ENCODE measurements at regions not wholly inside any gene's neighbourhood (a gene's known extent, or its start where the extent isn't known, plus 50 kb on each side); places are given as distances from the start of the nearest gene placed in this dataset.

DNA sequence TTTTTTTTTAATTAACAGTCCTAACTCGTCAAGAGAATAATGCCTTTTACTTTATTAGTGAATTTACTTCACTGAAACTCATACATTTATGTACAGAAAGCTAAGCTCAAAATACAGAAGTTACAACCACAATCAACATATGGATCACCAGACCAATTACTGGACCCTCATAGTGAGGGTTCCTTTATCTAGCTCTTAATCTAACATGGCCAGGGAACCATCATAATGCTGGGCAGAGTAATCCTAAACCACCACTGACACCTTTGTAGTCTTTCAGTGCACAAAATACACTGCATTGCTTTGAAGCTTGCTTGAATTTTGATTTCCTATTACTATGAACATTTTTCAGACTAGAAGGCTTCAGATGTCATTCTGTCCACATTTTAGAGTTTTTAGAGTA lies 1406.6 kb upstream of the PCDH9 start:
- 47 to 50% methylated on average over 1 of the region's 1 CpG for WGBS, 2 donors
- TF ChIP-seq POLR2A (IDR thresholded peaks at IDR 0.05) (no peak), EP300 (IDR thresholded peaks at IDR 0.05) (no peak), POLR2AphosphoS5 (IDR thresholded peaks at IDR 0.05) (no peak)
- TF ChIP-seq, protein P1, sequence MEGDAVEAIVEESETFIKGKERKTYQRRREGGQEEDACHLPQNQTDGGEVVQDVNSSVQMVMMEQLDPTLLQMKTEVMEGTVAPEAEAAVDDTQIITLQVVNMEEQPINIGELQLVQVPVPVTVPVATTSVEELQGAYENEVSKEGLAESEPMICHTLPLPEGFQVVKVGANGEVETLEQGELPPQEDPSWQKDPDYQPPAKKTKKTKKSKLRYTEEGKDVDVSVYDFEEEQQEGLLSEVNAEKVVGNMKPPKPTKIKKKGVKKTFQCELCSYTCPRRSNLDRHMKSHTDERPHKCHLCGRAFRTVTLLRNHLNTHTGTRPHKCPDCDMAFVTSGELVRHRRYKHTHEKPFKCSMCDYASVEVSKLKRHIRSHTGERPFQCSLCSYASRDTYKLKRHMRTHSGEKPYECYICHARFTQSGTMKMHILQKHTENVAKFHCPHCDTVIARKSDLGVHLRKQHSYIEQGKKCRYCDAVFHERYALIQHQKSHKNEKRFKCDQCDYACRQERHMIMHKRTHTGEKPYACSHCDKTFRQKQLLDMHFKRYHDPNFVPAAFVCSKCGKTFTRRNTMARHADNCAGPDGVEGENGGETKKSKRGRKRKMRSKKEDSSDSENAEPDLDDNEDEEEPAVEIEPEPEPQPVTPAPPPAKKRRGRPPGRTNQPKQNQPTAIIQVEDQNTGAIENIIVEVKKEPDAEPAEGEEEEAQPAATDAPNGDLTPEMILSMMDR (IDR thresholded peaks at IDR 0.05), result no peak
- Histone ChIP-seq H3K36me3 (no peaks in the 10 kb centered on the region), H3K27ac (no peak overlapping the region), H3K9me3 (no peaks in the 10 kb centered on the region), H3K27me3 (no peaks in the 10 kb centered on the region), H3K4me3 (no peak overlapping the region), H3K4me1 (no peaks in the 10 kb centered on the region)
- ATAC-seq (ENCODE audit: low FRiP score in 2 of 2) (no peak), DNase-seq (no peak)

DNA sequence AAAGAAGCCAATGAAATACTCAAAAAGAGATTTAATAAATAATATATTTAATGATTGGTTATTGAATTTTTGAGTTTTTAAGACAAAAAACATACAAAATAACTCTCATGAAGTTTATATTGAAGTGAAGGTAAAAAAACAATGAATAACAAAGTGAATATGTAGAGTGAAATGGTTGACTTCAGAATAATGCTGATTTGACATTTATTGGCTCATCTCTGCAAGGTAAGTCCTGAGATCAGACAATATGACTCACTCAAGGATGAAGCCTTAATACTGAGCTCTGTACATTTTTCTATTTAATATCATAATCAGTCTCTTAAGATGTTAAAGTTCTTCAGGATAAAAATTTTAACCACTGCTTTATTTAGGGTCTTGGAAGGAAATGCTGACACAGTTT lies 1398.9 kb upstream of the PCDH9 start:
- H3K27me3 ChIP-seq, result no peaks in the 10 kb centered on the region
- no peak overlapping the region for H3K4me3 ChIP-seq
- TF ChIP-seq, protein P1 (IDR thresholded peaks at IDR 0.05), result no peak
- no peaks in the 10 kb centered on the region for H3K9me3 ChIP-seq
- no peak overlapping the region for H3K27ac ChIP-seq
- H3K36me3 ChIP-seq, result no peaks in the 10 kb centered on the region
- DNase-seq (no peak), ATAC-seq (ENCODE audit: low FRiP score in 2 of 2) (no peak)
- no peaks in the 10 kb centered on the region for H3K4me1 ChIP-seq

DNA sequence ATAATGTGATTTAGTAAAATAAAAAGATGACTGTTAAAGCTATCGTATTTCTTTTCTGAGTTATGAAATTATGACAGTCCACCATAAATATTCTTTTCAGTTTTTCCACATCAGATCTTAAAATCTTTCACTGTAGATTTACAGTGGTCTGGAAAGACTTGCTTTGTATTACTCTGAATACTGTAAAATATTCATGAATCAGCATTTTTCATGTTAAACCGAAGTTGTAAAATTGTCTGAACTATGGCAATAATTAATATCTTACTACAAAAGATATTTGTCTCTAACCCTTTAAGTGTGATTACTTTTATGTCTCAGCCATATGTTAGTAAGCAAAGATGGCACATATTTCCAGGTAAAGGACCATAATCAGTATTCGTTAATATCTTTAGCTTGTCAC lies 1397.2 kb upstream of the PCDH9 start:
- H3K4me1 ChIP-seq, result no peaks in the 10 kb centered on the region
- no peak for DNase-seq
- TF ChIP-seq, protein P1 (IDR thresholded peaks at IDR 0.05), result no peak
- TF ChIP-seq POLR2A (IDR thresholded peaks at IDR 0.05) (no peak), POLR2AphosphoS5 (IDR thresholded peaks at IDR 0.05) (no peak), EP300 (IDR thresholded peaks at IDR 0.05) (no peak)
- H3K27ac ChIP-seq, result no peak overlapping the region
- H3K27me3 ChIP-seq, result no peaks in the 10 kb centered on the region
- no peak for ATAC-seq (ENCODE audit: low FRiP score in 2 of 2)
- H3K9me3 ChIP-seq, result no peaks in the 10 kb centered on the region
- no peaks in the 10 kb centered on the region for H3K36me3 ChIP-seq
- WGBS, 2 donors, result 72 to 75% methylated on average over 3 of the region's 3 CpGs
- H3K4me3 ChIP-seq, result no peak overlapping the region

DNA sequence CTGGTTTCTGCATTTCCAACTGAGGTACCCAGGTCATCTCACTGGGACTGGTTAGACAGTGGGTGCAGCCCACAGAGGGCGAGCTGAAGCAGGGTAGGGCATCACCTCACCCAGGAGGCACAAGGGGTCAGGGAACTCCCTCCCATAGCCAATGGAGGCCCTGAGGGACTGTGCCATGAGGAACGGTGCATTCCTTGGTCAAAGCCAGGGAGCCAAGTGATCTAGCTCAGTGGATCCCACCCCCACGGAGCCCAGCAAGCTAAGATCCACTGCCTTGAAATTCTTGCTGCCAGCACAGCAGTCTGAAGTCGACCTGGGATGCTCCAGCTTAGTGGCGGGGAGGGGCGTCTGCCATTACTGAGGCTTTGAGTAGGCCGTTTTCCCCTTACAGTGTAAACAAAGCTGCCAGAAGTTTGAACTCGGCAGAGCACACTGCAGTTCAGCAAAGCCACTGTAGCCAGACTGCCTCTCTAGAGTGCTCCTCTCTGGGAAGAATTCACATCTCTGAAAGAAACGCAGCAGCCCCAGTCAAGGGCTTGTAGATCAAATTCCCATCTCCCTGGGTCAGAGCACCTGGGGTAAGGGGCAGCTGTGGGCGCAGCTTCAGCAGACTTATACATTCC lies 1386.6 kb upstream of the PCDH9 start:
- DNase-seq (no peak), ATAC-seq (ENCODE audit: low FRiP score in 2 of 2) (no peak)
- no peaks in the 10 kb centered on the region for H3K36me3 ChIP-seq
- no peaks in the 10 kb centered on the region for H3K4me1 ChIP-seq
- peaks cover 0 to 7% (median 0%) of the 10 kb centered on the region in 4 donors for H3K9me3 ChIP-seq
- no peak for TF ChIP-seq POLR2AphosphoS5 (IDR thresholded peaks at IDR 0.05)
- no peak for TF ChIP-seq POLR2A (IDR thresholded peaks at IDR 0.05)
- no peak for TF ChIP-seq EP300 (IDR thresholded peaks at IDR 0.05)
- TF ChIP-seq, protein P1 (IDR thresholded peaks at IDR 0.05), result no peak
- H3K27me3 ChIP-seq, result no peaks in the 10 kb centered on the region
- 69 to 73% methylated on average over 3 to 9 of the region's 10 CpGs for WGBS, 2 donors
- no peak overlapping the region for H3K27ac ChIP-seq
- no peak overlapping the region for H3K4me3 ChIP-seq

DNA sequence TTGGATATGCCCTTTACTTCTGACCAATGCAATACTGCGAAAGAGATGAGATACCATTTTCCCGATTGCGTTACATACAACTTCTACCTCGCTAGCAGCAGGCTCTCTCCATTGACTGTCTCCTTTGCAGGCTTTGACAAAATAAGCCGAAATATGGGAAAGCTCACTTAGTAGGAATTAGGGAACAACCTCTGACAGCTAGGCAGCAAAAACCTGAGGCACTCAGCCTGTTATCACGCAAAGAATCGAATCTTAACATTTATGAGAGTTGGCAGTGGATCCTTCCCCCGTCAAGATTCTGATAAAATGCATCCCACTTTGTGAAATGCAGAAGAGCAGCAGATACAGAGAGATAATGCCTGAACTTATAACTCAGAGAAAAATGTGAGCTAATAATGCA lies 1379.5 kb upstream of the PCDH9 start:
- TF ChIP-seq, protein P1 (IDR thresholded peaks at IDR 0.05), result no peak
- no peak for TF ChIP-seq POLR2A (IDR thresholded peaks at IDR 0.05)
- no peak for TF ChIP-seq POLR2AphosphoS5 (IDR thresholded peaks at IDR 0.05)
- Histone ChIP-seq H3K9me3 (no peaks in the 10 kb centered on the region), H3K27ac (no peak overlapping the region), H3K27me3 (no peaks in the 10 kb centered on the region), H3K4me3 (no peak overlapping the region), H3K4me1 (no peaks in the 10 kb centered on the region), H3K36me3 (no peaks in the 10 kb centered on the region)
- no peak for ATAC-seq (ENCODE audit: low FRiP score in 2 of 2)
- no peak for DNase-seq
- 82 to 84% methylated on average over 8 of the region's 8 CpGs for WGBS, 2 donors

Data from upper lobe of left lung (tissue), 6 donors.